Mucosa of descending colon (tissue), 3 donors: ENCODE measurements at regions not wholly inside any gene's neighbourhood (a gene's known extent, or its start where the extent isn't known, plus 50 kb on each side); places are given as distances from the start of the nearest gene placed in this dataset.

ENCODE experiments used
- ATAC-seq: fragments of 200-7000 bp; cut with Tn5 transposase; one replicate; pipeline ENCODE4 v1.9.1; 2020; ENCODE audit warnings: mild to moderate bottlenecking, moderate library complexity
- DNase-seq, 3 donors: peaks; one replicate each; pipeline ENCODE4 v3.0.0-alpha.2; 2020
- H3K36me3 ChIP-seq: fragments of 200-600 bp; one replicate; pipeline ENCODE4 v1.8.0; 2021; ENCODE audit warnings: low read depth, mild to moderate bottlenecking
- H3K4me1 ChIP-seq: fragments of 200-600 bp; one replicate; pipeline ENCODE4 v1.8.0; 2021; ENCODE audit warnings: low read depth, mild to moderate bottlenecking
- H3K4me3 ChIP-seq: fragments of 200-600 bp; one replicate; pipeline ENCODE4 v1.8.0; 2021; ENCODE audit warnings: mild to moderate bottlenecking
- H3K9me3 ChIP-seq: fragments of 200-600 bp; one replicate; pipeline ENCODE4 v1.8.0; 2021; ENCODE audit warnings: mild to moderate bottlenecking
- CTCF ChIP-seq: fragments of 200-600 bp; IDR thresholded peaks from one replicate; pipeline ENCODE4 v1.8.0; 2022; ENCODE audit warnings: antibody characterized with exemption, mild to moderate bottlenecking
- intact Hi-C, 2 donors: fragments of 100-400 bp; cut with DNase I in 1 of 2; cut with micrococcal nuclease in 1 of 2; formaldehyde crosslinking; loops; one replicate each; pipeline versions ENCODE4 v1.11.0 to v1.11.1; 2022; cut with DNase I, micrococcal nuclease
- donor health status: DM: no; HTN: no; CAD: no; lungs with moderate emphysema.
- donor health status: DM: no; HTN: no; CAD: no.
- donor health status: DM: no; HTN: yes; CAD: no.

GRCh38 chrX:57964975-57965374, 54.7 kb upstream of the ZXDA start:
- Histone ChIP-seq H3K9me3 (peaks cover 2% of the 10 kb centered on the region), H3K4me3 (no peak overlapping the region), H3K36me3 (no peaks in the 10 kb centered on the region), H3K4me1 (no peaks in the 10 kb centered on the region)
- no peak for TF ChIP-seq CTCF
- DNase-seq, result no peak
- intact Hi-C loops, result no loop called here
- no peak for ATAC-seq
